ENCODE measurements at regions not wholly inside any gene's neighbourhood (a gene's known extent, or its start where the extent isn't known, plus 50 kb on each side); places are given as distances from the start of the nearest gene placed in this dataset.

DNA sequence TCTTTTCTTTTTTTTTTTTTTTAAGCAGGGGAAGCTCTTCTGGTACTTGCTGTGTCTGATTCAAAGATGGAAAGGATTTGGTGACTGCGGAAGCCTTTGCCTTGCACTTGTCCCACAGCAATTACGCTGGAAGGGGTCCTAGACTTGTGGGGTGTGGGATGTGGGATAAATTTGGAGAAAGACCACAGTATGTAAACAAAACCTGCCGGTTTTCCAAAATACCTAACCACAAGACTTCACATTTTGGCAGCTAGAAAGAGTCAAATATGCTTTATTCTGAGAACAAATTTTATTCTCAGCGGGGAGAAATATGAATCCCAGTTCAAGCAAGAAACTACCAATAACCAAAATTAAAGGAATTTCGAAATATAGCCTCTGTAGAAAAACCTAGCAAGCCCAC is 176.5 kb downstream of the SPRY2 start (continued):
- TF ChIP-seq E2F4 (IDR thresholded peaks at IDR 0.05; ENCODE audit: low read depth, low read length) (no peak), KLF5 (IDR thresholded peaks at IDR 0.05; ENCODE audit: partially characterized antibody) (no peak), BHLHE40 (IDR thresholded peaks at IDR 0.05; ENCODE audit: borderline replicate concordance in 1 of 2, low read depth in 2 of 2, low read length in 1 of 2) (no peak)

GRCh38 chr13:80161896-80162295 is 179.0 kb downstream of the SPRY2 start:
- ATAC-seq (peak; percentile 48), FAIRE-seq (peak; percentile 38), DNase-seq (ENCODE audit: low read depth, low spot score) (no peak)
- Histone ChIP-seq H3K4me3 (no peak overlapping the region), H3K36me3 (ENCODE audit: control insufficient read depth in 2 of 2, insufficient read depth in 2 of 2, low read length in 1 of 2) (no peaks in the 10 kb centered on the region), H3K27me3 (replicated peaks in 1 of 2; ENCODE audit: control insufficient read depth in 2 of 2, insufficient read depth in 2 of 2, low read length in 1 of 2) (no peaks in the 10 kb centered on the region), H3K27ac (ENCODE audit: control insufficient read depth, insufficient read depth) (no peak overlapping the region), H3K4me1 (ENCODE audit: control insufficient read depth, insufficient read depth, low read length) (no peaks in the 10 kb centered on the region), H2AFZ (ENCODE audit: control insufficient read depth, low read depth, low read length) (no peak overlapping the region), H3K9me3 (replicated peaks; ENCODE audit: control insufficient read depth, insufficient read depth, low read length) (no peaks in the 10 kb centered on the region), H3K9ac (ENCODE audit: control insufficient read depth, insufficient read depth, low read length) (no peak overlapping the region), H3K4me2 (ENCODE audit: control insufficient read depth, insufficient read depth) (no peak overlapping the region), H4K20me1 (ENCODE audit: control insufficient read depth, insufficient read depth) (no peaks in the 10 kb centered on the region), H3K79me2 (ENCODE audit: control insufficient read depth, insufficient read depth, low read length) (no peaks in the 10 kb centered on the region)
- ChIA-PET SMC1A (ENCODE audit: uncharacterized antibody, unreplicated experiment) (interaction anchor here (0.8 kb wide), 1 partner anchor 113 kb away, joined by 3 read pairs; no protein-coding TSS in a partner anchor), POLR2A (interaction anchor here (0.6 kb wide), 1 partner anchor 21 kb away, joined by 4 read pairs; no protein-coding TSS in a partner anchor), RAD21 (ENCODE audit: unreplicated experiment) (no interaction called here), CTCF (no interaction called here)
- 41% methylated on average over 5 of the region's 5 CpGs for WGBS (ENCODE audit: insufficient coverage, insufficient replicate concordance, low lambda C conversion rate, missing lambda C conversion rate)
- no TSS peak for BruUV-seq (replicated peaks)
- intact Hi-C loops (cut with micrococcal nuclease; ENCODE audit: unreplicated experiment) (no loop called here), in situ Hi-C loops (cut with MboI) (no loop called here)
- no peak for TF ChIP-seq GATAD2B (conservative IDR thresholded peaks at IDR 0.05; ENCODE audit: low read depth)
- TF ChIP-seq MEF2A (IDR thresholded peaks at IDR 0.05; ENCODE audit: insufficient read depth, low read depth, low read length): no peak
- TF ChIP-seq ZZZ3 (IDR thresholded peaks at IDR 0.05; ENCODE audit: control insufficient read depth, insufficient read length, low read depth): no peak
- TF ChIP-seq NR2F1 (conservative IDR thresholded peaks at IDR 0.05): no peak
- TF ChIP-seq SMC3 (IDR thresholded peaks at IDR 0.05; ENCODE audit: borderline replicate concordance, low read length): no peak
- TF ChIP-seq TBL1XR1 (IDR thresholded peaks at IDR 0.05; ENCODE audit: low read depth, low read length): no peak
- no peak for TF ChIP-seq ZNF207 (IDR thresholded peaks at IDR 0.05; ENCODE audit: borderline replicate concordance)
- no peak for TF ChIP-seq HDAC6 (IDR thresholded peaks at IDR 0.05; ENCODE audit: unreplicated experiment)
- TF ChIP-seq FOS (IDR thresholded peaks at IDR 0.05; ENCODE audit: borderline replicate concordance, extremely low read depth, insufficient read length): no peak
- TF ChIP-seq CHD2 (IDR thresholded peaks at IDR 0.05; ENCODE audit: borderline replicate concordance, low read depth, low read length): no peak
- TF ChIP-seq ZNF24 (IDR thresholded peaks at IDR 0.05): no peak
- no peak for TF ChIP-seq ATF2 (IDR thresholded peaks at IDR 0.05; ENCODE audit: low read length)
- no peak for TF ChIP-seq IKZF1 (conservative IDR thresholded peaks at IDR 0.05)
- TF ChIP-seq, protein P1, sequence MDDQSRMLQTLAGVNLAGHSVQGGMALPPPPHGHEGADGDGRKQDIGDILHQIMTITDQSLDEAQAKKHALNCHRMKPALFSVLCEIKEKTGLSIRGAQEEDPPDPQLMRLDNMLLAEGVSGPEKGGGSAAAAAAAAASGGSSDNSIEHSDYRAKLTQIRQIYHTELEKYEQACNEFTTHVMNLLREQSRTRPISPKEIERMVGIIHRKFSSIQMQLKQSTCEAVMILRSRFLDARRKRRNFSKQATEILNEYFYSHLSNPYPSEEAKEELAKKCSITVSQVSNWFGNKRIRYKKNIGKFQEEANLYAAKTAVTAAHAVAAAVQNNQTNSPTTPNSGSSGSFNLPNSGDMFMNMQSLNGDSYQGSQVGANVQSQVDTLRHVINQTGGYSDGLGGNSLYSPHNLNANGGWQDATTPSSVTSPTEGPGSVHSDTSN (IDR thresholded peaks at IDR 0.05; ENCODE audit: insufficient replicate concordance, low read depth, low read length): no peak
- TF ChIP-seq KLF5 (IDR thresholded peaks at IDR 0.05; ENCODE audit: partially characterized antibody): no peak
- TF ChIP-seq TCF7 (IDR thresholded peaks at IDR 0.05; ENCODE audit: borderline replicate concordance): no peak
- TF ChIP-seq, protein P2, sequence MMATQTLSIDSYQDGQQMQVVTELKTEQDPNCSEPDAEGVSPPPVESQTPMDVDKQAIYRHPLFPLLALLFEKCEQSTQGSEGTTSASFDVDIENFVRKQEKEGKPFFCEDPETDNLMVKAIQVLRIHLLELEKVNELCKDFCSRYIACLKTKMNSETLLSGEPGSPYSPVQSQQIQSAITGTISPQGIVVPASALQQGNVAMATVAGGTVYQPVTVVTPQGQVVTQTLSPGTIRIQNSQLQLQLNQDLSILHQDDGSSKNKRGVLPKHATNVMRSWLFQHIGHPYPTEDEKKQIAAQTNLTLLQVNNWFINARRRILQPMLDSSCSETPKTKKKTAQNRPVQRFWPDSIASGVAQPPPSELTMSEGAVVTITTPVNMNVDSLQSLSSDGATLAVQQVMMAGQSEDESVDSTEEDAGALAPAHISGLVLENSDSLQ (IDR thresholded peaks at IDR 0.05): no peak

All from GM12878 (cell line).